Uterus (tissue), 2 donors: ENCODE measurements at regions not wholly inside any gene's neighbourhood (a gene's known extent, or its start where the extent isn't known, plus 50 kb on each side); places are given as distances from the start of the nearest gene placed in this dataset.

Experiments
- CTCF ChIP-seq, 4 experiments: fragments of 200-600 bp in 2 of 4; fragments of 450-650 bp in 2 of 4; sonication (generic) in 2 of 4; IDR thresholded peaks; one replicate each; pipeline ENCODE4 v1.5.1; 2016 to 2019; ENCODE audit warnings: antibody characterized with exemption in 4 of 4, mild to moderate bottlenecking in 2 of 4, moderate library complexity in 1 of 4
- POLR2A ChIP-seq, 2 donors: fragments of 450-650 bp; IDR thresholded peaks; one replicate each; pipeline ENCODE4 v1.6.1; 2016; ENCODE audit warnings: antibody characterized with exemption in 2 of 2, mild to moderate bottlenecking in 1 of 2, moderate library complexity in 1 of 2

DNA sequence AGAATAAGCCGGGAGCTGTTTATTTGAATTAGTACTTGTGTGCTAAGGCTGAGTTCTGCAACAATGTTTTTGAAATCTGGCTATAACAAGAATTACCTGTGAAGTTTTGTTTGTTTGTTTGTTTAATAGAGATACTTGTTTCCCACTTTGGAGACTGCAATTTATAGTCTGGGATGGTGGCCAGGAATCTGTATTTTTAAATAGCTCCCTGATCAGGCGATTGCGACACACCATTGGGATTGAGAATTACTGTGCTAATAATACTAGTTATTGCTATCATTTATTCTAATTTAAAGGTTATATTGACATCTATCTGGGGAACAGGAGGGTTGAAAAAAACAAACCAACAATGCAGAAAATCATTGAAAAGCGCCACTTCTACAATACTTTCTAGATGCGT is 951.6 kb upstream of the TENM3 start:
- TF ChIP-seq CTCF (IDR thresholded peaks at IDR 0.05) (no peak), POLR2A (IDR thresholded peaks at IDR 0.05) (no peak)
